ENCODE measurements at regions not wholly inside any gene's neighbourhood (a gene's known extent, or its start where the extent isn't known, plus 50 kb on each side); places are given as distances from the start of the nearest gene placed in this dataset.

DNA sequence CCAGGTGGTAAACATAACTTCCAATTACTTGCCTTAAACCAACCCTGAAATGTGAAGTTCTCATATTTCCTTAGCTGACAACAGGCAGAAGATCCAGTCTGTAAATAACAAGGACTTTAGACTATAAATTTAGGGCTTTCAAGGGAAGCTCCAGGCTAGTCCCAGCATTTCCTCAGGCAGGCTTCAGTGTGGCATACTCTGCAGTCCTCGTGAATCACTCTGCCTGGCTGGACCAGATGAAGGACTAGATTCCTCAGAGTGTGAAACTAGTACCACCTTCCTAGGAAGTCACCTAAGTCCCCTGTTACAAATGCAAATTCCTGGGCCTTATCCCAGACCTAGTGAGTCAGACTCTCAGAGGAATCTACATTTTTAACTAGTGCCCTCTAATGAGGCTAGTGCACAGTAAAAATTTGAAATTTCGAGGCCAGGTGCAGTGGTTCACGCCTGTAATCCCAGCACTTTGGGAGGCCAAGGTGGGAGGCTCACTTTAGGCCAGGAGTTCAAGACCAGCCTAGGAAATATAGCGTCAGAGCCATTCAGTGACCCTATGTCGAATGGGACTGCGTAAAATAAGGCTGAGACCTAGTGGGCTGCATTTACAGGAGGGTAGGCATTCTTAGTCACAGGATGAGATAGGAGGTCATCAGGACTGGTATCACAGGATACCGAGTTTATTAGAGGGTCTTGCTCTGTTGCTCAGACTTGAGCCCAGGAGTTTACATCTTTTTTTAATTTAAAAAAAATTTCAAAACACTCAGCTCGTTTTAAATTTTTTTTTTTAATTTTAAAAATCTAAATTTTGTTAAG, 279.6 kb upstream of the JARID2 start:
- no peak for DNase-seq

DNA sequence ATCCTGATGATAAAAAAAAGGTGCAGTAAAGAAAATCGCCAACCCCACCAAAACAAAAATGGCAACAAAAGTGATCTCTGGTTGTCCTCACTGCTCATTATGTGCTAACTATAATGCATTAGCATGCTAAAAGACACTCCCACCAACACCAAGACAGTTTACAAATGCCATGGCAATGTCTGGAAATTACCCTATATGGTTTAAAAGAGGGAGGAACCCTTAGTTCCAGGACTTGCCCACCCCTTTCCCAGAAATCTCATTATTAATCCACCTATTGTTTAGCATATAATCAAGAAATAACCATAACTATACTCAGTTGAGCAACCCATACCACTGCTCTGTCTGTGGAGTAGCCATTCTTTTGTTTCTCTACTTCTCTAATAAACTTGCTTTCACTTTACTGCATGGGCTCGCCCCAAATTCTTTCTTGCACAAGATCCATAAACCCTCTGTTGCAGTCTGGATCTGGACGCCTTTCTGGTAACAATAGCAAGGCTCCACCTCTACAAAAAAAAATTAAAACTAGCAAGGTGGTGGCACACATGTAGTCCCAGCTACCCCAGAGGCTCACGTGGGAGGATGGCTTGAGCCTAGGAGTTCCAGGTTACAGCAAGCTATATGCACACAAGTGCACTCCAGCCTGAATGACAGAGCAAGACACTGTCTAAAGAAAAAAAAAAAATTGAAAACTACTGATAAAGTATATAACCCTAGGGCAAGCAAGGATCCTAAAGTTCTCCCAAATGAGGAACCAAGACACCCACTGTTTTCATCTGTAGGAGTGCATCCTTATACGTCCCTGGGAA, 278.8 kb upstream of the JARID2 start:
- no peak for DNase-seq

DNA sequence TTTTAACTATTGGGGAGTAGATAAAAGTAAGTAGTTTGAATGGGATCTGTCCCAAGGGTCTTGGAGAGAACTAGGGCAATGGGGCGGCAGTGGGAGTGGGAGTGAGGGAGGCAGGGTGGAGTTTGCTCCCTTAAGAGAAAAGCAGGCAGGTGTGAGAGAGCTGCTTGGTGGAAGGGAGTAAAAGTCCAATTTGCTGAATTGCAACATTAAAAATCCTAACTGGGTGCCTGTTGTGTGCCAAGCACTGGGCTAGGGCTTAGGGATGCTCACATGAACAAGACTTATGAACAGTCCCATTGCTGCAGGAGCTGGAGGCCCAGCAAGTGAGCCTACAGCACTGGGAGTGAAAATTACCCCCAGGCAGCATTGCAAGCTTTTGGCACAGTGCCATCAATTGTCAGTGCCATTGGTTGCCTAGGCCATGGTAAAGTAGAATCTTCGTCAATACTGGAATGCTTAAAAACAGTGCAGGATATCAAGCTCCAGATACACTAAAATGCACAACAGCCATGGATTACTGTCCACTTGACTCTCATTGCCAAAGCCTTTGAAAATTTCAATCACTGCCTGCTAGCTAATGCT, 277.7 kb upstream of the JARID2 start:
- no peak for DNase-seq

DNA sequence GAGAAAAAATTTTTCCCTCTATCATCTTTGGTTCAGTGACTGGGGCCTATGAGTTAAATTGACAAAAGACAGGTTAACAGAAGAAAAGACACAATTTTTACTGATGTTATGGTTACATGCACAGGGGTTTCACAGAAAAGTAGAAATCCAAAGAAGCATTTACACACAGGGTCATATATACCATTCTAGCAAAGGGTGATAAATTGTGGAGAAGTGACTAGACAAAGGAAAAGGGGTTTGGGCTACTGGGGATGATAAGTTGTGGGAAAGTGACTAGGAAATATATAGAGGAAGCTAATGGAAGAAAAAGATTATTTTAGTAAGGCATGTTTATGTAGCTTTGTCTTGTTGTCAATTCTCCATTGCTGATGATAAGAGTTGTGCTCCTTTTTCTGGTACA, 276.7 kb upstream of the JARID2 start:
- DNase-seq, result no peak

DNA sequence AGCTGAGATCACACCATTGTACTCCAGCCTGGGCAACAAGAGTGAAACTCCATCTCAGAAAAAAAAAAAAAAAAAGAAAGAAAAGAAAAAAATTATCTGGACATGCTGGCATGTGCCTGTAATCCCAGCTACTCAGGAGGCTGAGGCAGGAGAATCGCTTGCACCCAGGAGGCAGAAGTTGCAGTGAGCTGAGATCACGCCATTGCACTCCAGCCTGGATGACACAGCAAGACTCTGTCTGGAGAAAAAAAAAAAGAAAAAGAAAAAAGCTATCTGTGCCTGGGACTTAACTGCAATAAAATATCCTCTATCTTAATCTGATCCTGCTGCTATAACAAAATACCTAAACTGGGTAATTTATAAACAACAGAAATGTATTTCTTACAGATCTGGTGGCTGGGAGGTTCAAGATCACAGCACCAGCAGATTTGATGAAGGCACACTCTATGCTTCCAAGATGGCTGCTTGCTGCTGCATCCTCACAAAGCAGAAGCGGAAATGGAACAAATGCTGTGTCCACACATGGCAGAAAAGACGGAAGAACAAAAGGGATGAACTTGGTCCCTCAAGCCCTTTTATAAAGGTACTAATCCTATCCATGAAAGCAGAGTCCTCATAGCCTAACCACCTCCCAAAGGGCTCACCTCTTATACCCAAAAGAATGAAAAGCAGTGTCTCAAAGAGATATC, 273.3 kb upstream of the JARID2 start:
- no peak for DNase-seq

DNA sequence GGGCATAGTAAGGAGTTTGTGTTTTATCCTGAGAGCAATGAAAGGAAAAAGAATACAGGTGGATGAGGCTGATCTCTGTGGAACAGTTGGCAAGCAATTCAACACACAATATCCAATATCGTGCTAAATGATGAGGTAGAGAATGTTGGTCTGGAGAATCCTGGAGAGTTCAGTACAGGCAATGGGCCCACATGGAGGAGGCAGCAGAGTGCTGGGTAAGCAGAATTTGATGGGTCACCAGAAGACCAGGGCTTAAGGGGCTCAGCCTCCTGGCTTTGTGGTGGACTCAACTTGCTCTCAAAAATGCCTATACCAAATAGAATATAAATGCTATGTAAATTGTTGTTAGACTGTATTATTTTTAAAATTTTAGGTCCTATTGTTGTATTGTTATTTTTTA, 271.5 kb upstream of the JARID2 start:
- no peak for DNase-seq

DNA sequence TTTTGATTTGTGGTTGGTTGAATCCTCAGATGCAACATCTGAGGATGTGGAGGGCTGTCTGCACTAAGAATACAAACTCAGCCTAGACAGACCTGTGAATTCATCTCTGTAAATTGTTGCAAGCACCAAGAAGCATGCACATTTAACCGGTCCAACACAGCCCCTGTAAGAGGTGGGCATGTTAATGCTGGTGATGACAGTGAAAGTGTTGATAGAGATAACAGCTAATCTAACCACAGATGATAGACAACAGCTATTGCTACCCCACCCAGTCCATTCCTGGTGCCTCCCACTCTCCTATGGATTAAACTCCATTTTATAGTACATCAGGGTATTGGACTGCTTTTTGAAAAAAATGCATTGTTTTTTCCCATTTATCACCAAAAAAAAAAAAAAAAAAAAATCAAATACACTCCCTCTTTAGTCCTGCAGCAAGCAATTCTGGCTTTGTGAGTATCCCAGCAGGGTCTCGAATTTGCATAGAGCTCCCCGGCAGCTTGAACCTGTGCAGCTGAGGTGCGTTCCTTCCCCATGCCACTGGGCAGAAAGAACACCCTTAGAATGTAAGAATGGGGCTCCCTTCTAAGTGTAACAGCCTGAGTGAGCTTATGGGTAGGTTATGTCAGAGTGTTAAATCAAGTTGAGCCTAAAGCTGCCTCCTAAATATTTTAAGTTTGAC, 270.9 kb upstream of the JARID2 start:
- DNase-seq, result no peak

DNA sequence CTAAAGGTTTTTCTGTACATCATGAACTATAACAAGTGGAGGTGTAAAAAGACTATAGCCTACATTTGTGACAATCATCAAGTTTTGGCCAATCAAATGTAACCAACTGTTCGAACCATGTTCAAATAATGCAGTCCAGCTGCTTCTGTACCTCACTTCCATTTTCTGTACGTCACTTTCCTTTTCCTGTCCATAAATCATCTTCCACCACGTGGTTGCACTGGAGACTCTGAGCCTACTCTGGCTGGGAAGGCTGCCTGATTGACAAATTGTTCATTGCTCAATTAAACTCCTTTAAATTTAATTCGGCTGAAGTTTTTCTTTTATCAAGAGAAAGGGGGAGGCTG, 270.4 kb upstream of the JARID2 start:
- no peak for DNase-seq

DNA sequence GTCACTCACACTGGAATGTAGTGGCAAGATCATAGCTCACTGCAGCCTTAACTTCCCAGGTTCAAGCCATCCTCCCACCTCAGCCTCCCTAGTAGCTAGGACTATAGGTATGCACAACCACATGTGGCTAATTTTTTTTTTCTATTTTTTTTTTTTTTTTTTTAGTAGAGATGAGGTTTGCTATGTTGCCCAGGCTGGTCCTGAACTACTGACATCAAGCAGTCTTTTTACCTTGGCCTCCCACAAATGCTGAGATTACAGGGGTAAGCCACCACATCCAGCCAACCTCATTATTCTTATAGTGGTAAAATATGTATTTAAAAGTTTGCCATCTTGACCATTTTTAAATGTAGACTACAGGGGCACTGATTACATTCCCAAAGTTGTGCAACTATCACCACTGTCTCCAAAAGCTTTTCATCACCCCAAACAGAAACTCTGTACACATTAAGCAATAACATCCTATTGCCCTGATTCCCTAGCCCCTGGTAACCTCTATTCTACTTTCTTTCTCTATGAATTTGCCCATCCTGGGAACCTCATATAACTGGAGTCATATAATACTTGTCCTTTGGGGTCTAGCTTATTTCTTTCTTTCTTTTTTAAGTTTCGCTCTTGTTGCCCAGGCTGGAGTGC, 268.0 kb upstream of the JARID2 start:
- no peak for DNase-seq

DNA sequence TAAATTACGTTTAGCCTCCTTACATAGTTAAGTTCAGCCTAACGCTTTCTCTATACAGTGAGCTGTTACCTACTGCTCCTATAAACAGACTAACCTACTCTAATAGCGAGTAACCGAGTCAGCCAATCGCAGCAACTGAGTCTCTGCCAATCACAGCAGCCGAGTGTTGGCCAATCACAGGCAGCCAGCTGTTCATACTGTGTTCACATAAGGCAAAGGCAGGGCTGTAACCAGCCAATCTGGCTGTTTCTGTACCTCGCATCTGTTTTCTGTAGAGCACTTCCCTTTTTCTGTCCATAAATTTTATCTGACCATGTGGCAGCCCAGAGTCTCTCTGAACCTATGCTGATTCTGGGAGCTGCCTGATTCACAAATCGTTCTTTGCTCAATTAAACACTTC, 263.9 kb upstream of the JARID2 start:
- no peak for DNase-seq

DNA sequence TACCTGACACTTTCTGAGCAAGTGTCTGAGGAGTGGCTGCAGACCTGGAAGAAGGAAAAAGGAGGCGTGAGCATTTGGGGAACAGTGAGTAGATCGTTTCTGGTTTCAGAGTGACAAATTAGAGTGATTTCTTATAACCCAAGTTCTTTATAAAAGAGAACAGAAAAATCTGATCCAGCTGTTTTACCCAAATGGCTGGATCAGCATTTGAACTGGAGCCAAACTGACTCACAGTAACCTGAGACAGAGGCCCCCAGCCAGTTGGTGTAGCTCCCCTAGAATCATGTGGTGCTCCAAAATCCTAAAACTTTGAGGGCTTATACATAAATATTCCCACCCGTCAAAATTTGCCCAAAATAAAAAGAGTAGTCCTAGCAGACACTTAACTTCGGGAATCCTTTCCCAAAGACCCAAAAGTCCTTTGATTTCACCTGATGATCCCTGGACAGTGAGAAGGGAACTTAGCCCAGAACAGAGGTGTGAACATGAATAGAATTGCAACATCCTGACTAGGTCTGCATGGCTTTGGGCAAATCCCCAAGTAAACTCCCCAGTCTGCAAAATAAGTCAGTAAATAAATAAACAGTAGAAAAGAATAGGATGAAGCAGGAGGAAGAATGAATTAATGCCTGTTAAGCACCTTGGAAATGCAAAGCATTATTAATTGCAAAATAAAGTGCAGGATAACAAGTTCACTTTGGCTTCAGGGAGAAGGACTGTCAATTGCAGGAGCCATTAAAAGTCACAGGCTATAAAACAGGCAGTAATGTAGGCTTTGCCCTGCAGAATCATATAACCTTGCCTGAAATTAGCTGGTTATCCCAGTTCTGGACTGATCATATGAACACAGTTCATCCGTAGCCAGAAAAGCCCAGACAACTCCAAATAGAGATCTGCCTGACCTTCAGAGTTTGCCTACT, 262.0 kb upstream of the JARID2 start:
- DNase-seq, result no peak

DNA sequence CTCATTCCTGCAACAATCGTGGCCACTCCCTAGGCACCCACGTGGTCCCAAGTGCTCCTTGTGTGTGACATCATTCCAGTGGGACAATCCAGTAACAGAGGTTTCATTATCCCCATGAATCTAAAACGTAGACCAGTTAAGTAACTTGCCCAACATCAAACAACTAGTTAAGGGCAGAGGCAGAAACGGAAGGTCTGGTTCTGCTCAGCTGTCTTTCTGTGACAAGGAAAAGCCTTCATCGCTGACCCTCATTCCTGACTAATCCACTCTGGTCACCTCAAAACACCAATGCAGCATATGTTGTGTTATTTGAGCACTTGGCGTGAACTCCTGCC, 261.4 kb upstream of the JARID2 start:
- DNase-seq, result no peak

DNA sequence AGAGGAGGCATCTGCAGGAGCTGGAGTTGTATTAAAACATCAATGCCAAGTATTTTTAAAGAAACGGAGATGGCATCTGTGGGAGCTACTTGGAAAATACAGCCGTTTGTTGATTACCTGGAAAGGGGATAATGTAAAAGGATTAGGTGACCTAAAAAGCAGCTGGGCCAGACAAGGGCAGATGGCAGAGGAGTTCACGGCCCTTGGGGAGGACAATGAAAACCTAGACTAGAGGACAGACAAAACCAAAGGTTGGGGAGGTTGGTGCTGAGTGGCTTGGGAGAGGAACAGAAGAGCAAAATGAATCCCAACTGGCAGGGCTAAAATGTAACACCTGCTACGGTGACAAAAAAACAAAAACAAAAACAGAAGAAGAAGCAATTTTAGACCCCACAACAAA, 260.5 kb upstream of the JARID2 start:
- no peak for DNase-seq

DNA sequence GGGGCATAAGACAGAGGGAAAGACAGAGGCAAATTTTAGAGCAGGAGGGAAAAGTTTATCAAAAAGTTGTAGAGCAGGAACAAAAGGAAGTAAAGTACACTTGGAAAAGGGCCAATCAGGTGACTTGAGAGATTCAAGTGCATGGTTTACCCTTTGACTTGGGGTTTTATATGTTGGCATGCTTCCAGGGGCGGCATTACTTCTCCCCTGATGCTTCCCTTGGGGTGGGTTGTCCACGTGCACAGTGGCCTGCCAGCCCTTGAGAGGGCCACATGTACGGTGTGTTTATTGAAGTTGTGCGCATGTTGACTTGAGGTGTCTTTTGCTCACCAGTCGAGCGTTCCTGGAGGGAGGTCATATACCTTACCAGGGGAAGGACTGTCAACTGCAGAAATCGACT, 259.5 kb upstream of the JARID2 start:
- no peak for DNase-seq

DNA sequence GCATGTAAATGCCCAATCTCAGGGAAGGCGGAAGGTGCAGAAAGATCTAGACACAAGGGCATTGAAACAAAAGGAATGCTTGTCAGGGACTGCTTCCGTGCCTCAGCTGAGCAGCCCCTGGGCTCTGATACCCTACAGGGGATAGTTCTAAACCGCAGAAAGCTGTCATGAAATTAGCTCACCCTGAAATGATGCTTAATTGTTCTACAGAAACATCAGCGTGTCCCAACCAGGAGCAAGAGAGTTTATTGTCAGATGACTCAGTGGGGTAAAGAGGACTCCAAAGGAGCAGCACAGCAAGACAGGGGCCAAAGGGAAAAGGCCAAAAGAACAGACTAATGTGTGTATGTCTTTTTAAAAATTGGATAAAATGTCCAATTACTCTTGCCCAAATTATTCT, 258.4 kb upstream of the JARID2 start:
- DNase-seq, result no peak

DNA sequence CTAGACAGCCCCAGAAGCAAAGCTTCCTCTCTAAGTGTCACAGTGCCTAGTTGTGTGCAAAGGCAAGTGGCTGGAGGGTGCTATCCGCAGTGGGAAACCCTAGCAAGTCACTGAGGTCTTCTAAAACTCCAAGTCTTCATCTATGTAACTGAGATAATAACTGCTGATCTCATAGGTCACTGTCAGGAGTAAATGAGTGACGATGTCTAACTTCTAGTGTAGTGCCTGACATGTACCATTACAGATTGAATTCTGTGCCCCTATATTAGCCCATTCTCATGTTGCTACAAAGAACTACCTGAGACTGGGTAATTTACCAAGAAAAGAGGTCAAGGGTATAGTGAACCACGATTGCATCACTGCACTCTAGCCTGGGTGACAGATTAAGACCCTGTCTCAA, 253.5 kb upstream of the JARID2 start:
- no peak for DNase-seq

DNA sequence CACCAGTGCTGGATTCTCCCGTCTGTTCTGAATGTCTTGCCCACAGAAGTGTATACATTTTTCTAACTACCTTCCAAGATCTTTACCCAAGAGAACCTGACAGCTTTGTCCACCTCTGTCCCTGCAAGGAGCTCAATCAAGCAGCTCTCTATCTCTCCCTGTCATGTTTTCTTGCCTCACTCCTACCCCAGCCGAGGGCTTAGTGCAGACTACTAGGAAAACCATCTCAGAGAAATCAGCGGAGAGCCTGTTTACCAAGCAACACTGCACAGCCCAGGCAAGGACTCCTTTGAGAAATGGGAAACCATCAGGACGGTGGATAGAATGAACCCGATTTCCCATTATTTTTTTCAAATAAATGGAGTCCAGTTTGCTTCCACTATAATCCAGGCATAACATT, 250.7 kb upstream of the JARID2 start:
- DNase-seq, result no peak

DNA sequence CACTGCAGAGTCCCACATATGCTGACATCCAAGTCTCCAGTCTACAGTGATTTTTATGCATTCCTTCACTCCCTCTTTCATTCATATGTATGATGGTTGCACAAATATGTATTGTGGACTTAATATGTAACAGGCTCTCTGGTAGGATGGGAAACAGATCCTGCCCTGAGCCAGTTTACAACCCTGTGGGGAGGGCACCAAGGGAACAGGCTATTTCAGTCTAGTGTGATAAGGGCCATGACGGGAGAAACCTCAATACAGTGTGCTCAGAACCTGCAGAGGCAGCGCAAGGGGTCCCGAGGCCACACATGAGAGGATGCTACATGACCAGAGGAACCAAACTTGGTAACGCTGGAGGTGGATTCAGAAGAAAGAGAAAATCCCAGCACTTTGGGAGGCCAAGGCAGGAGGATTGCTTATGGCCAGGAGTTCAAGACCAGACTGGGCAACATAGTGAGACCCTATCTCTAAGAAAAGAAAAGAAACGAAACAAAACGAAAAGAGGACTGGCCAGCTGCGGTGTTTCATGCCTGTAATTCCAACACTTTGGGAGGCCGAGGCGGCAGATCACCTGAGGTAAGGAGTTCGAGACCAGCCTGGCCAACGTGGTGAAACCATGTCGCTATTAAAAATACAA, 249.8 kb upstream of the JARID2 start:
- DNase-seq, result no peak

DNA sequence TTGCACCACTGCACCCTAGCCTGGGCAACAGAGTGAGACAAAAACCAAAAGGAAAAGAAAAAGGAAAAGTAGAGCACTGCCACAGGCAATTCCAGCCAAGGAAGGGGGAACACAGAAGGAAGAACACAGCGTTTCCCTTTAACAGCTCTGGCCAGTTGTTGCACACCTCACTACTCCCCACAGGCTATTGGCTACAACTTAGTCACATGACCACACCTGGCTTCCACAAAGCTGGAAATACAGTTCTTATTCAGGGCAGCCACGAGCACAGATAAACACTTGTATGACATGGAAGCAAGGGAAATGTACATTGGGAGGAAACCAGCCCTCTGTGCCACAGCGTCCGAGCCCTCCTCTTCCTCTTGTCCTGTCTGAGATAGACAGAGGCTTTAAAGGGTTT, 249.0 kb upstream of the JARID2 start:
- no peak for DNase-seq

DNA sequence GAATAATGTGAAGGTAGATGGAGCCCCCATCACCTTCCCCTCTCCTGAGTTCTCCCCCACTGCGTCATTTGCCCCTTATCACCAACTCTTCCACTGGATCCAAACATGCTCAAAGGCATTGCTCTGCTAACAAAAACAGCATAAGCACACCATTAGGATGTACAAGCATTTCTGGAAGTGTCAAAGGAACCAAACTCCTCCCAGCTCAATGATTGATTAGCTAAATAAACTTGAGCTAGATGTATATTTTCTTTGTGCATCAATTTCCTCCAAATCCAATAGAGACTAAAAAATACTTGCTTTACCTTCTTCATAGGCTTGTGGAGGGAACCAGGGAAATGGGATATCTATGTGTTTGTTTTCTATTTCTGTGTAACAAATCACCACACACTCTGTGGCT, 248.4 kb upstream of the JARID2 start:
- no peak for DNase-seq

DNA sequence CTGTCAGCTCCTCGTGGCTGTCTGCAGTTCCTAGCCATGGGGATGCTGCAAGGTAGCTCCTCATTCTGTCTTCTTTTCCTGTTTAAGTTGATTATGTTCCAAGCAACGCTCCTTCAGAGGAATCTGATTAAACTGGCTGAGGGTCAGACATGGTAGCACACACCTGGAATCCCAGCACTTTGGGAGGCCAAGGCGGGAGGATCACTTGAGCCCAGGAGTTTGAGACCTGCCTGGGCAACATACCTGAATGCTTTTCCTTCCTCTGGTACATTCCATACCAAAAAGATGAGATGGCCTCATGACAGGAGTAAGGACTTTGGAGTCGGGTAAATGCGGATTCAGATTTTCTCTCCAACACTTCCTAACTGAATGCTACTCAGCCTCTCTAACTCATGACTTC, 246.8 kb upstream of the JARID2 start:
- DNase-seq, result no peak

Data from stimulated activated CD4-positive, alpha-beta T cell treated with anti-CD3 and anti-CD28 coated beads, Interleukin-4, amount 100 ng/mL, for 24 hours (primary cell).